ENCODE measurements at regions not wholly inside any gene's neighbourhood (a gene's known extent, or its start where the extent isn't known, plus 50 kb on each side); places are given as distances from the start of the nearest gene placed in this dataset.
A peak's percentile ranks its signal among the peaks of the same experiment; 100 is the strongest.

- Histone ChIP-seq H3K27me3 (ENCODE audit: low read depth) (peaks cover 2% of the 10 kb centered on the region; the same call in 1 of the 2 replicates), H3K4me1 (no peaks in the 10 kb centered on the region), H3K9me3 (no peaks in the 10 kb centered on the region), H3K4me3 (no peak overlapping the region), H3K36me3 (replicated peaks) (no peaks in the 10 kb centered on the region)
- no peak for DNase-seq (ENCODE audit: low spot score in 2 of 2)
- in situ Hi-C loops (cut with MboI; ENCODE audit: low sequenced_read_pairs), result no loop called here
Observed at GRCh38 chr4:121562811-121563210, 134.0 kb downstream of the ANXA5 start.

- Histone ChIP-seq H3K27me3 (ENCODE audit: low read depth) (peaks cover 2% of the 10 kb centered on the region; the same call in 1 of the 2 replicates), H3K36me3 (replicated peaks) (no peaks in the 10 kb centered on the region), H3K4me3 (no peak overlapping the region), H3K4me1 (no peaks in the 10 kb centered on the region), H3K9me3 (no peaks in the 10 kb centered on the region)
- in situ Hi-C loops (cut with MboI; ENCODE audit: low sequenced_read_pairs), result no loop called here
- no peak for DNase-seq (ENCODE audit: low spot score in 2 of 2)
Observed at GRCh38 chr4:121555315-121556107, 141.3 kb downstream of the ANXA5 start.

GRCh38 chr4:121554382-121554781, 142.4 kb downstream of the ANXA5 start:
- in situ Hi-C loops (cut with MboI; ENCODE audit: low sequenced_read_pairs), result no loop called here
- no peak for DNase-seq (ENCODE audit: low spot score in 2 of 2)
- Histone ChIP-seq H3K4me1 (no peaks in the 10 kb centered on the region), H3K27me3 (ENCODE audit: low read depth) (peaks cover under 1% of the 10 kb centered on the region; the same call in 1 of the 2 replicates), H3K4me3 (no peak overlapping the region), H3K9me3 (no peaks in the 10 kb centered on the region), H3K36me3 (replicated peaks) (no peaks in the 10 kb centered on the region)

GRCh38 chr4:121551881-121552280, 144.9 kb downstream of the ANXA5 start:
- Histone ChIP-seq H3K27me3 (ENCODE audit: low read depth) (peaks cover 8% of the 10 kb centered on the region), H3K36me3 (replicated peaks) (no peaks in the 10 kb centered on the region), H3K4me1 (no peaks in the 10 kb centered on the region), H3K4me3 (no peak overlapping the region), H3K9me3 (no peaks in the 10 kb centered on the region)
- no peak for DNase-seq (ENCODE audit: low spot score in 2 of 2)
- in situ Hi-C loops (cut with MboI; ENCODE audit: low sequenced_read_pairs), result no loop called here

- H3K4me3 ChIP-seq, result no peak overlapping the region
- H3K4me1 ChIP-seq, result no peaks in the 10 kb centered on the region
- in situ Hi-C loops (cut with MboI; ENCODE audit: low sequenced_read_pairs), result no loop called here
- no peaks in the 10 kb centered on the region for H3K9me3 ChIP-seq
- no peaks in the 10 kb centered on the region for H3K36me3 ChIP-seq (replicated peaks)
- peaks cover 8% of the 10 kb centered on the region for H3K27me3 ChIP-seq (ENCODE audit: low read depth)
- no peak for DNase-seq (ENCODE audit: low spot score in 2 of 2)
Observed at GRCh38 chr4:121551271-121551670, 145.5 kb downstream of the ANXA5 start.

- H3K36me3 ChIP-seq (replicated peaks), result no peaks in the 10 kb centered on the region
- no peak for DNase-seq (ENCODE audit: low spot score in 2 of 2)
- in situ Hi-C loops (cut with MboI; ENCODE audit: low sequenced_read_pairs), result no loop called here
- H3K4me1 ChIP-seq, result no peaks in the 10 kb centered on the region
- no peak overlapping the region for H3K4me3 ChIP-seq
- H3K27me3 ChIP-seq (ENCODE audit: low read depth), result no peaks in the 10 kb centered on the region
- H3K9me3 ChIP-seq, result no peaks in the 10 kb centered on the region
Observed at GRCh38 chr4:121541696-121542095, 155.1 kb downstream of the ANXA5 start.

- DNase-seq (ENCODE audit: low spot score in 2 of 2), result no peak
- Histone ChIP-seq H3K36me3 (replicated peaks) (no peaks in the 10 kb centered on the region), H3K4me3 (no peak overlapping the region), H3K4me1 (no peaks in the 10 kb centered on the region), H3K9me3 (no peaks in the 10 kb centered on the region), H3K27me3 (ENCODE audit: low read depth) (no peaks in the 10 kb centered on the region)
- in situ Hi-C loops (cut with MboI; ENCODE audit: low sequenced_read_pairs), result no loop called here
Observed at GRCh38 chr4:121535351-121535750, 154.5 kb upstream of the QRFPR start.

GRCh38 chr4:121534187-121534586, 153.4 kb upstream of the QRFPR start:
- in situ Hi-C loops (cut with MboI; ENCODE audit: low sequenced_read_pairs), result no loop called here

GRCh38 chr4:121526509-121526908, 145.7 kb upstream of the QRFPR start:
- H3K36me3 ChIP-seq (replicated peaks), result no peaks in the 10 kb centered on the region
- no peaks in the 10 kb centered on the region for H3K9me3 ChIP-seq
- no peaks in the 10 kb centered on the region; the same call in 1 of the 2 replicates for H3K27me3 ChIP-seq (ENCODE audit: low read depth)
- H3K4me1 ChIP-seq, result no peaks in the 10 kb centered on the region
- in situ Hi-C loops (cut with MboI; ENCODE audit: low sequenced_read_pairs), result no loop called here
- H3K4me3 ChIP-seq, result no peak overlapping the region
- DNase-seq (ENCODE audit: low spot score in 2 of 2), result no peak

More at GRCh38 chr4:121534187-121534586, 153.4 kb upstream of the QRFPR start:
- no peaks in the 10 kb centered on the region for H3K36me3 ChIP-seq (replicated peaks)
- no peak for DNase-seq (ENCODE audit: low spot score in 2 of 2)
- H3K4me3 ChIP-seq, result no peak overlapping the region
- H3K27me3 ChIP-seq (ENCODE audit: low read depth), result no peaks in the 10 kb centered on the region; the same call in 1 of the 2 replicates
- H3K4me1 ChIP-seq, result no peaks in the 10 kb centered on the region
- H3K9me3 ChIP-seq, result no peaks in the 10 kb centered on the region

- no peak for DNase-seq (ENCODE audit: low spot score in 2 of 2)
- Histone ChIP-seq H3K36me3 (replicated peaks) (no peaks in the 10 kb centered on the region), H3K9me3 (no peaks in the 10 kb centered on the region), H3K27me3 (ENCODE audit: low read depth) (no peaks in the 10 kb centered on the region), H3K4me1 (no peaks in the 10 kb centered on the region), H3K4me3 (no peak overlapping the region)
- in situ Hi-C loops (cut with MboI; ENCODE audit: low sequenced_read_pairs), result no loop called here
Observed at GRCh38 chr4:121519236-121519838, 138.5 kb upstream of the QRFPR start.

GRCh38 chr4:121517241-121517640, 136.4 kb upstream of the QRFPR start:
- H3K36me3 ChIP-seq (replicated peaks), result no peaks in the 10 kb centered on the region
- no peaks in the 10 kb centered on the region for H3K4me1 ChIP-seq
- no peak for DNase-seq (ENCODE audit: low spot score in 2 of 2)
- no peaks in the 10 kb centered on the region for H3K27me3 ChIP-seq (ENCODE audit: low read depth)
- no peak overlapping the region for H3K4me3 ChIP-seq
- in situ Hi-C loops (cut with MboI; ENCODE audit: low sequenced_read_pairs), result no loop called here
- no peaks in the 10 kb centered on the region for H3K9me3 ChIP-seq

- H3K4me3 ChIP-seq, result no peak overlapping the region
- 0 out of 2 replicates have a peak, but pooled peaks cover 3% of the 10 kb centered on the region for H3K27me3 ChIP-seq (ENCODE audit: low read depth)
- H3K4me1 ChIP-seq, result no peaks in the 10 kb centered on the region
- H3K36me3 ChIP-seq (replicated peaks), result no peaks in the 10 kb centered on the region
- H3K9me3 ChIP-seq, result no peaks in the 10 kb centered on the region
- DNase-seq (ENCODE audit: low spot score in 2 of 2), result peak in 1 of 2 experiments; percentile 8
- in situ Hi-C loops (cut with MboI; ENCODE audit: low sequenced_read_pairs), result no loop called here
Observed at GRCh38 chr4:121514443-121514842, 133.6 kb upstream of the QRFPR start.

GRCh38 chr4:121510341-121510874, 129.6 kb upstream of the QRFPR start:
- DNase-seq (ENCODE audit: low spot score in 2 of 2), result no peak
- Histone ChIP-seq H3K4me1 (no peaks in the 10 kb centered on the region), H3K4me3 (no peak overlapping the region), H3K36me3 (replicated peaks) (no peaks in the 10 kb centered on the region), H3K27me3 (ENCODE audit: low read depth) (0 out of 2 replicates have a peak, but pooled peaks cover 8% of the 10 kb centered on the region), H3K9me3 (no peaks in the 10 kb centered on the region)
- in situ Hi-C loops (cut with MboI; ENCODE audit: low sequenced_read_pairs), result no loop called here

GRCh38 chr4:121485190-121485804, 104.5 kb upstream of the QRFPR start:
- H3K9me3 ChIP-seq, result no peaks in the 10 kb centered on the region
- no peaks in the 10 kb centered on the region for H3K4me1 ChIP-seq
- in situ Hi-C loops (cut with MboI; ENCODE audit: low sequenced_read_pairs), result loop anchor here (10.0 kb wide), 1 partner anchor 170 kb away; no protein-coding TSS in a partner anchor
- H3K36me3 ChIP-seq (replicated peaks), result no peaks in the 10 kb centered on the region
- DNase-seq (ENCODE audit: low spot score in 2 of 2), result no peak
- H3K4me3 ChIP-seq, result no peak overlapping the region
- H3K27me3 ChIP-seq (ENCODE audit: low read depth), result no peaks in the 10 kb centered on the region

Measured in HAP-1 (cell line).